A673 (cell line): ENCODE measurements at regions not wholly inside any gene's neighbourhood (a gene's known extent, or its start where the extent isn't known, plus 50 kb on each side); places are given as distances from the start of the nearest gene placed in this dataset.

Source experiments
- BruUV-seq: library from RNA; stranded (reverse); fragments of 400-500 nt; replicated peaks from 2 replicates; lab custom pipeline; 2021; lab: Mats Ljungman, UMichigan
- CTCF ChIA-PET: fragments of 300-600 bp; sonication (Branson Sonifier 250); formaldehyde crosslinking; loops from one replicate; lab custom pipeline; 2022; ENCODE audit warnings: antibody characterized with exemption; lab: Charles Lee
- POLR2A ChIA-PET: fragments of 300-600 bp; sonication (Branson Sonifier 250); formaldehyde crosslinking; loops from one replicate; lab custom pipeline; 2022; ENCODE audit warnings: antibody characterized with exemption; ENCODE audit not compliant: low non-redundant PET; lab: Charles Lee
- DNase-seq: peaks from one replicate; pipeline ENCODE4 v3.0.0-alpha.2; 2015; ENCODE audit warnings: low spot score
- H3K27ac ChIP-seq: fragments of 200-600 bp; sonication (generic); 2 replicates; pipeline ENCODE4 v1.5.1; 2016; ENCODE audit warnings: mixed run types, low read depth, mild to moderate bottlenecking, mixed read lengths, antibody characterized with exemption, low read length; ENCODE audit not compliant: poor library complexity, severe bottlenecking
- H3K27me3 ChIP-seq: fragments of 200-600 bp; sonication (generic); replicated peaks from 2 replicates; pipeline ENCODE4 v1.6.1; 2017; ENCODE audit warnings: mixed run types, low read depth, mild to moderate bottlenecking, mixed read lengths, antibody characterized with exemption, low read length; ENCODE audit not compliant: insufficient read depth, poor library complexity
- H3K36me3 ChIP-seq: fragments of 200-600 bp; sonication (generic); 2 replicates; pipeline ENCODE4 v1.6.1; 2016; ENCODE audit warnings: mixed run types, mild to moderate bottlenecking, mixed read lengths, antibody characterized with exemption, low read length; ENCODE audit not compliant: insufficient read depth, poor library complexity, severe bottlenecking
- H3K4me1 ChIP-seq: fragments of 200-600 bp; sonication (generic); 2 replicates; pipeline ENCODE4 v1.6.1; 2017; ENCODE audit warnings: mixed run types, mild to moderate bottlenecking, mixed read lengths, antibody characterized with exemption, low read length; ENCODE audit not compliant: insufficient read depth, poor library complexity, severe bottlenecking
- H3K4me3 ChIP-seq: fragments of 200-600 bp; sonication (generic); 2 replicates; pipeline ENCODE4 v1.5.1; 2016; ENCODE audit warnings: low read depth, mixed run types, mild to moderate bottlenecking, mixed read lengths, low read length; ENCODE audit not compliant: poor library complexity, severe bottlenecking
- H3K9me3 ChIP-seq: fragments of 200-600 bp; sonication (generic); 2 replicates; pipeline ENCODE4 v1.6.1; 2016; ENCODE audit warnings: mixed run types, low read depth, mild to moderate bottlenecking, mixed read lengths, antibody characterized with exemption, low read length; ENCODE audit not compliant: poor library complexity, severe bottlenecking
- CTCF ChIP-seq: fragments of 300-800, 200-600 bp; sonication (generic); conservative IDR thresholded peaks from 2 replicates; pipeline ENCODE4 v1.5.1; 2017; ENCODE audit warnings: low read depth, mild to moderate bottlenecking, antibody characterized with exemption, low read length, moderate library complexity, mixed read lengths
- EZH2 ChIP-seq: fragments of 200-600 bp; sonication (generic); IDR thresholded peaks from 2 replicates; pipeline ENCODE4 v1.6.1; 2017; ENCODE audit warnings: borderline replicate concordance, low read depth, mild to moderate bottlenecking, mixed read lengths, antibody characterized with exemption, low read length; ENCODE audit not compliant: poor library complexity, severe bottlenecking
- intact Hi-C: fragments of 100-400 bp; cut with micrococcal nuclease; formaldehyde crosslinking; loops from one replicate; pipeline ENCODE4 v1.10.0; 2022; ENCODE audit not compliant: unreplicated experiment

GRCh38 chr3:84510007-84510406 lies 448.8 kb upstream of the CADM2 start:
- no peaks in the 10 kb centered on the region for H3K36me3 ChIP-seq
- no peaks in the 10 kb centered on the region for H3K27me3 ChIP-seq
- POLR2A ChIA-PET, result no interaction called here
- no peak for DNase-seq
- H3K4me3 ChIP-seq, result no peak overlapping the region
- H3K4me1 ChIP-seq, result no peaks in the 10 kb centered on the region
- H3K9me3 ChIP-seq, result peaks cover 9% of the 10 kb centered on the region
- no TSS peak for BruUV-seq
- intact Hi-C loops, result no loop called here
- TF ChIP-seq CTCF (no peak), EZH2 (no peak)
- H3K27ac ChIP-seq, result no peak overlapping the region
- CTCF ChIA-PET, result no interaction called here

GRCh38 chr3:84522893-84523292 lies 435.9 kb upstream of the CADM2 start:
- TF ChIP-seq CTCF (no peak), EZH2 (no peak)
- no peak for DNase-seq
- no peaks in the 10 kb centered on the region for H3K36me3 ChIP-seq
- CTCF ChIA-PET, result no interaction called here
- H3K27ac ChIP-seq, result no peak overlapping the region
- H3K9me3 ChIP-seq, result no peaks in the 10 kb centered on the region
- POLR2A ChIA-PET, result no interaction called here
- H3K4me1 ChIP-seq, result peaks cover 2% of the 10 kb centered on the region
- no peak overlapping the region for H3K4me3 ChIP-seq
- intact Hi-C loops, result no loop called here
- H3K27me3 ChIP-seq, result no peaks in the 10 kb centered on the region
- BruUV-seq, result no TSS peak

GRCh38 chr3:84536916-84537315 lies 421.9 kb upstream of the CADM2 start:
- Histone ChIP-seq H3K36me3 (no peaks in the 10 kb centered on the region), H3K4me1 (peaks cover 9% of the 10 kb centered on the region), H3K27me3 (no peaks in the 10 kb centered on the region), H3K9me3 (peaks cover 10% of the 10 kb centered on the region), H3K27ac (no peak overlapping the region), H3K4me3 (no peak overlapping the region)
- CTCF ChIA-PET, result no interaction called here
- POLR2A ChIA-PET, result no interaction called here
- intact Hi-C loops, result no loop called here
- TF ChIP-seq CTCF (no peak), EZH2 (no peak)
- no TSS peak for BruUV-seq
- DNase-seq, result no peak
